D721Med (cell line): ENCODE measurements at regions not wholly inside any gene's neighbourhood (a gene's known extent, or its start where the extent isn't known, plus 50 kb on each side); places are given as distances from the start of the nearest gene placed in this dataset.

Experiments
- DNase-seq: peaks from one replicate; pipeline ENCODE4 v3.0.0; 2011; ENCODE audit warnings: low spot score; ENCODE audit not compliant: insufficient read length
- FAIRE-seq: peaks from 2 replicates; lab custom pipeline; 2011; peaks lifted over from hg19 to GRCh38; lab: Jason Lieb, UNC
- TF ChIP-seq, protein P1 (sequence below): IDR thresholded peaks from 2 replicates; pipeline ENCODE4 v1.5.1; 2012; ENCODE audit warnings: mild to moderate bottlenecking, control low read depth; ENCODE audit not compliant: insufficient read depth; ENCODE audit errors: missing control alignments

DNA sequence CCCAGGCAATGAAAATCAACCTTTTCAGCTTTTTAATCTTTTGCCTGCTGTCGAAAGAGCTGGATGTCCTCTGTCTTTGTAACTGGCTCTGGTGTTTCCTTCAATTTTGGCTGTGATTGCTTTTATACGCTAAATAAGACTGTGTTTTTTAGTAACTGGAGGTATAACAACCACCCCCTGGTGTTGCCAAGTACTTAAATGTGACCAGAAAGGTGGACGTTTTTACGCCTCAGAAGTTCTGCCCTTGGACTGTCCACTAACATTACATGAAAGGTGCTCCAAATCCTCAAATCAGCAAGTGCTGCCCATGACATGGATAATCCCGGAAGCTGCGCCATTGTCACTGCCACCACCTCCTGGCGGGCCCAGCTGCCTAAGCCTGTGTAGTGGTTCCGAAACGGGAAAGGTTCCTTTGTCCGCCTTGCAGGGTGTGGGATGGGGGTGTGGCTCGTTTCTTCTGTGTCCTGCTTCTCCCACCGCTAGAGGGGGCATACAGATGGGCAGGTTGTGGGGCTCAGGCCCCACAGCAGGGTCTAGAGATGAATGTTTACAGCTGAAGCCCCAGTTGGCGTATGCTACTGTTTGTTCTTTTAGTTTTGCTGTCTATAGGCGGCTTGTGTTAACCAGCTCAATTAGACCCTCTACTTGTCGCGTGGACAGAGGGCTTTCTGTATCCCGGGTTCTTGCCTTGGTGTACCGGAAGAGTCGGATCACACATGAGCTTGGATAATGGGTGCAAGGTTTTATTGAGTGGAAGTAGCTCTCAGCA, 82.2 kb upstream of the SEPTIN5 start:
- FAIRE-seq: no peak

DNA sequence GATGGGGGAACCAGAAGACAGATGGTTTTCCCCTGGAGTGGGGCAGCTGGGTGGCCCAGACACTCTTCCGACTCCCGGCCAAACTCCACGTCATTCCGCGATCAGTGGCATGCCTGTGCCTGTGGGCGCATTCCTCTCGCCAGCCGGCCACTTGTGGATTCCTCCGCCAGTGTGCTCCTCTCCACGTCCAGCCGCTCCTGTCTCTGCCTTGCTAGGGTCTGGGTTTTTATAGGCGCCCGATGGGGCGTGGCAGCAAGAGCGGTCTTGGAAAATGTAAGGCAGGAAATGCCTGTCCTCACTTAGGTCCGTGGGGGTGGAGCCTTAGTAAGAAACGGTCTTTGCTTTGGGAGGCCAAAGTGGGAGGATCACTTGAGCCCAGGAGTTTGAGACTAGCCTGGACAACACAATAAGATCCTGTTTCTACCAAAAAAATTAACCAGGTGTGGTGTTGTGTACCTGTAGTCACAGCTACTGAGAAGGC, 81.6 kb upstream of the SEPTIN5 start:
- TF ChIP-seq, protein P1, sequence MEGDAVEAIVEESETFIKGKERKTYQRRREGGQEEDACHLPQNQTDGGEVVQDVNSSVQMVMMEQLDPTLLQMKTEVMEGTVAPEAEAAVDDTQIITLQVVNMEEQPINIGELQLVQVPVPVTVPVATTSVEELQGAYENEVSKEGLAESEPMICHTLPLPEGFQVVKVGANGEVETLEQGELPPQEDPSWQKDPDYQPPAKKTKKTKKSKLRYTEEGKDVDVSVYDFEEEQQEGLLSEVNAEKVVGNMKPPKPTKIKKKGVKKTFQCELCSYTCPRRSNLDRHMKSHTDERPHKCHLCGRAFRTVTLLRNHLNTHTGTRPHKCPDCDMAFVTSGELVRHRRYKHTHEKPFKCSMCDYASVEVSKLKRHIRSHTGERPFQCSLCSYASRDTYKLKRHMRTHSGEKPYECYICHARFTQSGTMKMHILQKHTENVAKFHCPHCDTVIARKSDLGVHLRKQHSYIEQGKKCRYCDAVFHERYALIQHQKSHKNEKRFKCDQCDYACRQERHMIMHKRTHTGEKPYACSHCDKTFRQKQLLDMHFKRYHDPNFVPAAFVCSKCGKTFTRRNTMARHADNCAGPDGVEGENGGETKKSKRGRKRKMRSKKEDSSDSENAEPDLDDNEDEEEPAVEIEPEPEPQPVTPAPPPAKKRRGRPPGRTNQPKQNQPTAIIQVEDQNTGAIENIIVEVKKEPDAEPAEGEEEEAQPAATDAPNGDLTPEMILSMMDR: no peak
- FAIRE-seq: no peak
- DNase-seq: no peak

More for the DNA sequence above, 82.2 kb upstream of the SEPTIN5 start:
- peak; percentile 56 for DNase-seq
- TF ChIP-seq, protein P1: peak; percentile 55

DNA sequence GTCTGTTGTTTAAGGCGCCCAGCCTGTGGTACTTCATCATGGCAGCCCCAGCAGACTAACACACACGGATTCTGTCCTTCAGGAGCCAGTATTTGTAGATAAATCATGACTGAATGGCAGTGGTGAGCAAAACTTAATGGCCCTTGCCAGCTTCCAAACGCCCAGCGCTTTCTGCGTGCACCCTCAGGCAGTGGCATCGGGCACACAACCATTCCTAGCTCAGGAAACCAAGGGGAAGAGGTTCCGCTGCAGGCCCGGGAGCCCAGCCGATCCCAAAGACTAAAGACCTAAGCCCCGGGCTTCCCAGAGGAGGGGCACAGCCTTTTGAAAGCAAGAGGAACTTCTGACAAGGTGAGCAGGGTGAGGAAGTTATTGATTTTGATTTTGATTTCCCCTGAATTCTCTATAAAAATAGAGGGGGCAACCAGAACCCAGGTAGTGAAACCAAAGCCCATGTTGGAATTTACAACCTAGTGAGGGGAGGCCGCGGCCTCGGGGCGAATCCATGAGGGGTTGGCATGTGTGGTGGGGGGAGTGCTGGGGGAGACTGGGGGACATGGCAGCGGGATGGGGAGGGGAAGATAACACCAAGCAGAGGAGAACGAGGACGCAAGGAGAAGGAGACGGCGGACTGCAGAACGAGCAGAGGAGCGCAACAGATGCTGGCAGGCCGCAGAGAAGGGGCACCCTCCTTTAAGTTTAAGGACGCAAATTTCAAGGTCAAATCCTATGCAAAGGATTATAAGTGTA, 79.9 kb upstream of the SEPTIN5 start:
- DNase-seq: no peak
- TF ChIP-seq, protein P1: no peak
- FAIRE-seq: no peak

DNA sequence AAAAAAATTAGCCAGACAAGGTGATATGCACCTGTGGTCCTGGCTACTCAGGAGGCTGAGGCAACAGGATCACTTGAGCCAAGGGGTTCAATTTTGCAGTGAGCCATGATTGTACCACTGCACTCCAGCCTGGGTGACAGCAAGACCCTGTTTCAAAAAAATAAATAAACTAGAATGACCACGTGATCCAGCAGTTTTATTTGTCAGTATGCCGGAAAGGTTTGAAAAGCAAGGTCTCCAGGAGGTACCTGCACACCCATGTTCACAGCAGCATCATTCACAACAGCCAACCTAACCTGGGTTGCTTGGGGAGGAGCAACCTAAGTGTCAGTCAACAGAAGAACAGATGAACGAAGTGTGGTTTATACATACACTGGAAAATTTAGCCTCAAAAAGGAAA, 78.7 kb upstream of the SEPTIN5 start:
- FAIRE-seq (no peak), DNase-seq (no peak)
- TF ChIP-seq, protein P1: no peak

DNA sequence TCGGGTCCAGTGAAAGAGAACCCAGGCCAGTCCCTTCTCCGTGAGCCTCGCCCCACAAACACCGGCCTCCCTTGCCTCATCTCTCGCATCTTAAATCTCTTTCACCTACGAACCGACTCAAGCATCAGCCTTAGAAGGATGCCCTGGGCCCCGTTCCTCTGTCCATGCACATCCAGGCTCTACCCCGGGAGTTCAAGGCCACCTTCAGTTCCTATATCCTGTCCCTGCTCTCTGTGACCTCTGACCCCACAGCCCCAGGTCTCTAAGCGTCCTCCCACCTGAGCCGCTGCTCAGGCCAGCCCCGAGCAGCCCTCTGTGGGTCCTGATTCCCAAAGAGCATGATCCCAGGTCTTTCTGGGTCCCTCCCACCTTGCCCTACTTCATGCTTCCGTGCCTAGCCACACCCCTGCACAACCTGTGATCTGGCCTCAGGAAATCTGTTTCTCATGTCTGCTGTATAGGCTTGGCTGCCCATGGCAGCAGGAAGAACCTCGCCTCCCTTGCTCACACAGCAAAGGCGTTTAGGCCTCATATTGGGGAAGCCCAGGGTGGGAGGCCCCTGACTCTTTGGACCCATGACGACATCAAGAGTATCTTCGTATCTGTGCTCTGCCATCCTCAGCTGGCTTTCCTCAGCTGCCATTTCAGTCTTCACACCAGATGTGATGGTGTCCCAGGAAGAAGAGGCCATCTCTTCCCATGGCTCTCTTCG, 77.5 kb upstream of the SEPTIN5 start:
- TF ChIP-seq, protein P1: no peak
- DNase-seq (no peak), FAIRE-seq (no peak)

DNA sequence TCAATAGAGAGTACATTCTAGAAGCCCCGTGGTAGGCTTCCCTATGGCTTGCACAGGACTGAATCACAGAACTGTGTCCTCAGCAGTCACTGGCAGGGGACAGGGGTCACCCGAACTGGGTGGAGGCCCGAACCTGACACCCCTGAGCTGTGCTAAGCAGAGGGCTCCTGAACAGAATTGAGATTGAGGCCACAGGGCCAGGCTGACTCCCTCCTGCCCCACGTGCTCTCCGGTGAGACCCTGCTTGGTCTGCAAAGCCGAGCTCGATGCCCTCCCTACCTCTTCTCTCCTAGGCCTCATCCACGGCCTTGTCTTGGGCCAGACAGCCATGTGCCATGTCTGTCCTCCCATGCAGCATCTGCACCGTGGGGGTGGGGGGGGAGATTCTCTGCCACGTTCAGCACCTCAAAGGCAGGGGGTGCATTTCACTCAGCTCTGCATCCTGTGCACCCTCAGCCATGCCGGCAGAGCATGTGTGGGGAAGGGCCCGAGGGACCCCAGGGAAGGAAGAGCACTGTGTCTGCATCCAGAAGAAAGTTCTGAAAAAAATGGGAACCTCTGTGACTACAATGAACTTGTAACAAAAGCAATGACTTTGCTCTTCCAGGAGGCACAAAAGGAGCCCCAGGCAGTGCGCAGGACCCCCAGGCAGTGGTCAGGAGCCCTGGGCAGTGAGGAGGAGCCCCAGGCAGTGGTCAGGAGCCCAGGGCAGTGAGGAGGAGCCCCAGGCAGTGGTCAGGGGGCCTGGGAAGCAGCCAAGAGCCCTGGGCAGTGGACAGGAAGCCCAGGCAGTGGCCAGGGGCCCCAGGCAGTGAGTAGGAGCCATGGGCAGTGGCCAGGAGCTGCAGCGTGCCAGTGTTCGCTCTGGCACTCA, 76.7 kb upstream of the SEPTIN5 start:
- FAIRE-seq: no peak
- TF ChIP-seq, protein P1: no peak

More for the DNA sequence above, 76.7 kb upstream of the SEPTIN5 start:
- DNase-seq: no peak
